ENCODE measurements at regions not wholly inside any gene's neighbourhood (a gene's known extent, or its start where the extent isn't known, plus 50 kb on each side); places are given as distances from the start of the nearest gene placed in this dataset.
A peak's percentile ranks its signal among the peaks of the same experiment; 100 is the strongest.

- Histone ChIP-seq H3K79me2 (ENCODE audit: insufficient read depth) (no peaks in the 10 kb centered on the region), H3F3A (ENCODE audit: insufficient read depth) (peaks cover 16% of the 10 kb centered on the region), H3K36me3 (ENCODE audit: low read depth) (no peaks in the 10 kb centered on the region), H4K20me1 (ENCODE audit: insufficient read depth) (no peaks in the 10 kb centered on the region), H2AFZ (no peak overlapping the region), H3K27me3 (replicated peaks; ENCODE audit: insufficient read depth) (no peaks in the 10 kb centered on the region), H3K4me3 (no peak overlapping the region), H3K9me2 (ENCODE audit: insufficient read depth) (no peaks in the 10 kb centered on the region), H3K9me3 (ENCODE audit: low read depth) (no peaks in the 10 kb centered on the region), H3K27ac (no peak overlapping the region), H3K4me2 (ENCODE audit: unreplicated experiment) (no peak overlapping the region), H3K4me1 (ENCODE audit: insufficient read depth) (peaks cover 43% of the 10 kb centered on the region), H3K9ac (no peak overlapping the region)
- TF ChIP-seq EZH2 (IDR thresholded peaks at IDR 0.05; ENCODE audit: insufficient read depth, poor library complexity, severe bottlenecking) (no peak), EZH2phosphoT487 (IDR thresholded peaks at IDR 0.05; ENCODE audit: insufficient read depth, low read depth) (no peak)
- in situ Hi-C loops (cut with MboI): no loop called here
- DNase-seq: no peak
- 53 to 62% methylated on average over 3 of the region's 3 CpGs for WGBS, 2 experiments (ENCODE audit: low coverage in 1 of 2, low lambda C conversion rate in 2 of 2, missing lambda C conversion rate in 2 of 2)
These were observed 128.2 kb downstream of the SLC38A6 start for GRCh38 chr14:61109288-61109687.

- Histone ChIP-seq H3K27me3 (replicated peaks; ENCODE audit: insufficient read depth) (no peaks in the 10 kb centered on the region), H3K4me3 (no peak overlapping the region), H3K36me3 (ENCODE audit: low read depth) (no peaks in the 10 kb centered on the region), H3F3A (ENCODE audit: insufficient read depth) (peaks cover 17% of the 10 kb centered on the region), H3K4me1 (ENCODE audit: insufficient read depth) (peaks cover 48% of the 10 kb centered on the region), H3K9me2 (ENCODE audit: insufficient read depth) (no peaks in the 10 kb centered on the region), H3K4me2 (ENCODE audit: unreplicated experiment) (peak overlapping the region; percentile 2), H2AFZ (peak overlapping the region; percentile 49; the same call in 1 of the 2 replicates), H3K9me3 (ENCODE audit: low read depth) (no peaks in the 10 kb centered on the region), H3K9ac (no peak overlapping the region), H4K20me1 (ENCODE audit: insufficient read depth) (no peaks in the 10 kb centered on the region), H3K79me2 (ENCODE audit: insufficient read depth) (no peaks in the 10 kb centered on the region), H3K27ac (no peak overlapping the region)
- DNase-seq: peak; percentile 58
- no peak for TF ChIP-seq EZH2 (IDR thresholded peaks at IDR 0.05; ENCODE audit: insufficient read depth, poor library complexity, severe bottlenecking)
- no peak for TF ChIP-seq EZH2phosphoT487 (IDR thresholded peaks at IDR 0.05; ENCODE audit: insufficient read depth, low read depth)
- in situ Hi-C loops (cut with MboI): no loop called here
- WGBS, 2 experiments (ENCODE audit: low coverage in 1 of 2, low lambda C conversion rate in 2 of 2, missing lambda C conversion rate in 2 of 2): 49 to 59% methylated on average over 10 of the region's 10 CpGs
These were observed 127.6 kb downstream of the SLC38A6 start for GRCh38 chr14:61108496-61109141.

GRCh38 chr14:61107869-61108493 is 126.9 kb downstream of the SLC38A6 start:
- Histone ChIP-seq H3K4me3 (no peak overlapping the region), H2AFZ (peak overlapping the region; percentile 49; the same call in 1 of the 2 replicates), H3K9me2 (ENCODE audit: insufficient read depth) (no peaks in the 10 kb centered on the region), H3F3A (ENCODE audit: insufficient read depth) (peaks cover 23% of the 10 kb centered on the region), H4K20me1 (ENCODE audit: insufficient read depth) (no peaks in the 10 kb centered on the region), H3K27ac (no peak overlapping the region; the same call in 1 of the 2 replicates), H3K79me2 (ENCODE audit: insufficient read depth) (no peaks in the 10 kb centered on the region), H3K36me3 (ENCODE audit: low read depth) (no peaks in the 10 kb centered on the region), H3K9ac (0 out of 2 replicates have a peak overlapping the region, but pooled peaks have one; percentile 0), H3K4me1 (ENCODE audit: insufficient read depth) (peaks cover 54% of the 10 kb centered on the region), H3K9me3 (ENCODE audit: low read depth) (no peaks in the 10 kb centered on the region), H3K27me3 (replicated peaks; ENCODE audit: insufficient read depth) (no peaks in the 10 kb centered on the region), H3K4me2 (ENCODE audit: unreplicated experiment) (peak overlapping the region; percentile 2)
- 53 to 55% methylated on average over 6 of the region's 6 CpGs for WGBS, 2 experiments (ENCODE audit: low coverage in 1 of 2, low lambda C conversion rate in 2 of 2, missing lambda C conversion rate in 2 of 2)
- in situ Hi-C loops (cut with MboI): no loop called here
- TF ChIP-seq EZH2phosphoT487 (IDR thresholded peaks at IDR 0.05; ENCODE audit: insufficient read depth, low read depth): no peak
- TF ChIP-seq EZH2 (IDR thresholded peaks at IDR 0.05; ENCODE audit: insufficient read depth, poor library complexity, severe bottlenecking): no peak
- no peak for DNase-seq

GRCh38 chr14:61106959-61107641 is 126.1 kb downstream of the SLC38A6 start:
- Histone ChIP-seq H3F3A (ENCODE audit: insufficient read depth) (peaks cover 32% of the 10 kb centered on the region), H3K36me3 (ENCODE audit: low read depth) (no peaks in the 10 kb centered on the region), H3K9me3 (ENCODE audit: low read depth) (no peaks in the 10 kb centered on the region), H2AFZ (peak overlapping the region; percentile 49), H3K4me1 (ENCODE audit: insufficient read depth) (peaks cover 63% of the 10 kb centered on the region), H4K20me1 (ENCODE audit: insufficient read depth) (no peaks in the 10 kb centered on the region), H3K79me2 (ENCODE audit: insufficient read depth) (no peaks in the 10 kb centered on the region), H3K9me2 (ENCODE audit: insufficient read depth) (no peaks in the 10 kb centered on the region), H3K27me3 (replicated peaks; ENCODE audit: insufficient read depth) (no peaks in the 10 kb centered on the region), H3K4me2 (ENCODE audit: unreplicated experiment) (peak overlapping the region; percentile 31), H3K9ac (peak overlapping the region; percentile 0; the same call in 1 of the 2 replicates), H3K4me3 (no peak overlapping the region), H3K27ac (peak overlapping the region; percentile 48)
- 18 to 20% methylated on average over 14 of the region's 14 CpGs for WGBS, 2 experiments (ENCODE audit: low coverage in 1 of 2, low lambda C conversion rate in 2 of 2, missing lambda C conversion rate in 2 of 2)
- DNase-seq: peak; percentile 71
- TF ChIP-seq EZH2 (IDR thresholded peaks at IDR 0.05; ENCODE audit: insufficient read depth, poor library complexity, severe bottlenecking) (no peak), EZH2phosphoT487 (IDR thresholded peaks at IDR 0.05; ENCODE audit: insufficient read depth, low read depth) (no peak)
- in situ Hi-C loops (cut with MboI): no loop called here

Data from GM23248 (cell line).